ENCODE measurements at regions not wholly inside any gene's neighbourhood (a gene's known extent, or its start where the extent isn't known, plus 50 kb on each side); places are given as distances from the start of the nearest gene placed in this dataset.
A peak's percentile ranks its signal among the peaks of the same experiment; 100 is the strongest.

DNA sequence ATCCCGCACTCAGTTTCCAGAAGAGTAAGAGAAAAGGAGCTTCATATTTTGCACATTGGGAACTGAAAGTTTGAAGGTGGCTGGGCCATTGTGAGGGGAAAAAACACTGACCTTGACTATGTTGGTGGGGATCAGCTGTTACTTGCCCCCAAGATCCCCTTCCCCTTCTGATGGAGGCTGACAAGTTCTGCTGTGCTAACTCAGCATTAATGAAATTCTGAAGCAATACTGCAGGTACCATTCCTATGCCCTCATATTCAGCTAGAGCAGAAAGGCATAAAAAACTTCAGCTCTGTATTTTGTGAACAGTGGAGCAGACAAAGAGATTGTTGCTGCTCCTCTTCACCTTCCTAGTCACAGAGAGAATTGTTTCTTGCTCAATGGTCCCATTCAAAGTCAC is 1013.8 kb upstream of the C9orf72 start:
- TF ChIP-seq POLR2A (IDR thresholded peaks at IDR 0.05; ENCODE audit: low read length) (no peak), GATA1 (IDR thresholded peaks at IDR 0.05; ENCODE audit: low read depth, low read length) (no peak)
- no peak for DNase-seq

DNA sequence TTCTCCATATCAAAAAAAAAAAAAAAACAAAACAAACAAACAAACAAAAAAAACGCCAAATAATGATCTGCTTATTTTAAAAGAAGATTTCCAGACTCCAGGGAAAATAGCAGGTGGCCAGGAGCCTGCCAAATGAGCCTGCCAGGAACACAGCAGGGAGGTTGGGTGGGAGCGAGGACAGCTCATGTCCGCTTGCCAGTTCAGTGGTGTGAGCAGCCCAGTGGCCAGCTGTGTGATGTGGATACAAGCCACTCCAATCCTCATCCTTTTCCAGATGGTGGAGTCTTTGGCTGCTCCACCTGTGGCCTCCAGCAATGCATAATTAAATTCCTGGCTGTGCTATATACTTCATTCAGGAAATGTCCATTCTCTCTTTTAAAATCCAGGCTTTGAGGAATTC is 1025.1 kb upstream of the C9orf72 start:
- no peak for DNase-seq
- TF ChIP-seq GATA1 (IDR thresholded peaks at IDR 0.05; ENCODE audit: low read depth, low read length): no peak
- TF ChIP-seq POLR2A (IDR thresholded peaks at IDR 0.05; ENCODE audit: low read length): no peak

DNA sequence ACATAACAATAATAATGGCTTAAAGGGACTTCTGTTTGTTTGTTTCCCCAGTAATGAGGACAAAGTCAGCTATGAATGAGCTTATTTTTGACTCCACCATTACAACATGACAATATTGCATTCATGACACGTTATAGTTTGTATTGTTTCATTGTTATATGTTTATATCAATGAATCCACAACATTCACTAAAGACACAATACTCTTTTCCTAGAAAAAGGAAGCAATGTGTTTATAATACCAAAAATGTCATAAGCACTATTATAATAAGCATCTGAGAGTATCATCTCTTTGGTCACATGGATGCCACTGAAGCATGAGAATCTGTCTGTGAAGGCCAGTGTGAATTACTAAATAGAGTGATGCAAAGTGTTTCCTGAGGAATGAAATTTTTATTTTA is 1026.9 kb upstream of the C9orf72 start:
- no peak for TF ChIP-seq POLR2A (IDR thresholded peaks at IDR 0.05; ENCODE audit: low read length)
- TF ChIP-seq GATA1 (IDR thresholded peaks at IDR 0.05; ENCODE audit: low read depth, low read length): no peak
- DNase-seq: no peak

DNA sequence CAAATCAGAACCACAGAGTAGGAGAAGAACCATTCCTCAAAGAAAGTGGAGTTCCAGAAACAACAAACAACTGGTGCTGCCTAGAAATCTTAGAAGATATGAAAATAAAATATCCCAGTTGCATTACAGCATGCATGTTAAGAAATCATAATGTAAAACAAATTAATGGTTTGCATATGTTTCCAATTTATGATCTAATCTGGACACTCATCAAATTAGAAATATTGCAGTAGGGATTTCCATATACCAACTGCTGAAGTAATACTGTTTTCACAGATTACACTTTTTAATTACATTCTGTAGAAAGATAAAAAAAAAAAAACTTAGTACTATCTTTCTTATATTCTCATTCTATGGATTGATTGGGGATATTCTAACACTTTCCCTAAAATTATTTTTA is 1034.6 kb upstream of the C9orf72 start:
- TF ChIP-seq GATA1 (IDR thresholded peaks at IDR 0.05; ENCODE audit: low read depth, low read length) (no peak), POLR2A (IDR thresholded peaks at IDR 0.05; ENCODE audit: low read length) (no peak)
- DNase-seq: no peak

- DNase-seq: no peak
- TF ChIP-seq POLR2A (IDR thresholded peaks at IDR 0.05; ENCODE audit: low read length) (no peak), GATA1 (IDR thresholded peaks at IDR 0.05; ENCODE audit: low read depth, low read length) (no peak)
These were observed 1037.1 kb upstream of the C9orf72 start for GRCh38 chr9:28610339-28610738.

DNA sequence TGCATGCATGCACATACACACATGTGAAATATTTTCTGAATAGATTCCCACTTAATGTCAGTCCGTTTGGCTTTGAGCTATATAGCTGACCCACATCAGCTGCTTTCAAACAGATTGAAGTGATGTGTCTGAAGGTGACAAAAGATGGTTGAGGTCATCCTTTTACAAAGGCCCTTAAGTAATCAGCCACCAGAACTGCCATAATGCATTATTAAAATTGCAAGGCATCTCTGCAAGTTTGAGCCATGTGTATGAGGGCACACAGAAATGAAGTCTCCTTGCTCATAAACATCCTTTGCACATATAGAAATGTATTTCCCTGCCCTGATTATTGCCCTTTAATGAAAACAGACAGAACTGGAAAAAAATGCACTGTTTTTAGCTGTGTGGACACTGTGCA is 1043.0 kb upstream of the C9orf72 start:
- TF ChIP-seq GATA1 (IDR thresholded peaks at IDR 0.05; ENCODE audit: low read depth, low read length): no peak
- no peak for TF ChIP-seq POLR2A (IDR thresholded peaks at IDR 0.05; ENCODE audit: low read length)
- DNase-seq: no peak

GRCh38 chr9:28620011-28620410 is 1046.7 kb upstream of the C9orf72 start:
- no peak for DNase-seq
- TF ChIP-seq POLR2A (IDR thresholded peaks at IDR 0.05; ENCODE audit: low read length): no peak

GRCh38 chr9:28620661-28621060 is 1047.4 kb upstream of the C9orf72 start:
- DNase-seq: no peak
- TF ChIP-seq POLR2A (IDR thresholded peaks at IDR 0.05; ENCODE audit: low read length): no peak
- no peak for TF ChIP-seq GATA1 (IDR thresholded peaks at IDR 0.05; ENCODE audit: low read depth, low read length)

DNA sequence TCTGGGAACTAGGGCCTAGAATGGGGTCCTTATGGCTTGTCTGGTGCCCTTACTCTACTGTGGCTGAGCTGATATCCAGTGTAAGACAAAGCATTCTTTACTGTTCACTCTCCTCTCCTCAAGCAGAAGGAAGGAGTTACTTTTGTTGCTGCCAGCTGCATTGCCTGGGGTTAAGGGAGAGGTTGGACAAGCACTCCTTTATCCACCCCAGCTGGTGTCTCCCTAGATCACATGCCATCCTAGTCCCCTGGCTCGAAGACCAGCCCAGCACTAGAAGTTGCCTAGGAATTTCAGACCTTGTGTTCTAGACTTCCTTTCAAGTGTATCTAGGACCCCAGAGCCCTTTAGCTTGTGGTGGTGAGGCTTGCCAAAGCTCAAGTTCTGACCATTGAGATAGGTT is 1051.5 kb upstream of the C9orf72 start:
- DNase-seq: no peak
- TF ChIP-seq GATA1 (IDR thresholded peaks at IDR 0.05; ENCODE audit: low read depth, low read length): no peak

DNA sequence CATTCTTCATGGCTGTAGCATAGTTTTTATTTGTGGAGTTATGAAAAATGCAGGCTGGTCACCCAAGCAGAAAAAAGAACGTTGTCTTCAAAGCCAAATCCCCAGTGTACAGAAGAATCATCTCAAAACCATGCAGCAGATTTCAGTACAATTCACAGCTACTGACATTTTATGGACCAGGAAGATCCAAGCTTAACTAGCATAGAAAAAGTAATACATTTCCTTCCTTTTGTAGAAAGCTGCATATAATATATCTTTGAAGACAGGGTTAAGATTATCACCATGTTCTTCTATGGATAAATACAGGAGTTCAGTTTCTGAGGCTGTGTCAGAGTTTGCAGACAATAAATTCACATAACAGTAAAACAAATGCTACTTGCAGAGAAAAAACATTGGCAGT is 1054.8 kb upstream of the C9orf72 start:
- no peak for TF ChIP-seq POLR2A (IDR thresholded peaks at IDR 0.05; ENCODE audit: low read length)
- TF ChIP-seq GATA1 (IDR thresholded peaks at IDR 0.05; ENCODE audit: low read depth, low read length): no peak
- DNase-seq: no peak

DNA sequence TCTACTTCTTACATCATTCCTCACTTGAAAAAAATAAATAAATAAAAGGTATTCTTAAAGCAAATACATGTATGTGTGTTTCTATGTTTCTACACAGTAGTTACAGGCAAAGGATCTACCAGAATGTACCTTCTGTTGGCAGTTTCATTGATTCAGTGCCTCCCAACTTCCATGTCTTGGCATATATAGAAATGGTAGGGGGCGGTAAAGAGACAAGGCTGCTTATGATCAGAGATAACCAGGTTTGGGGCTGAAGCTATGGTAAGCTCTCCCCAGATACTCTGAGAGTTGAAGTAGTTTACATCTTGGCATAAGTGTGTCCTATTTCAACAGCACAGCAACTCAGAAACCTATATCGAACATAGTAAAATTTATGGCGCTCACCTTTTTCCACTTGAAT is 1075.4 kb upstream of the C9orf72 start:
- TF ChIP-seq GATA1 (IDR thresholded peaks at IDR 0.05; ENCODE audit: low read depth, low read length): no peak
- TF ChIP-seq POLR2A (IDR thresholded peaks at IDR 0.05; ENCODE audit: low read length): no peak
- DNase-seq: peak; percentile 3 to 4

DNA sequence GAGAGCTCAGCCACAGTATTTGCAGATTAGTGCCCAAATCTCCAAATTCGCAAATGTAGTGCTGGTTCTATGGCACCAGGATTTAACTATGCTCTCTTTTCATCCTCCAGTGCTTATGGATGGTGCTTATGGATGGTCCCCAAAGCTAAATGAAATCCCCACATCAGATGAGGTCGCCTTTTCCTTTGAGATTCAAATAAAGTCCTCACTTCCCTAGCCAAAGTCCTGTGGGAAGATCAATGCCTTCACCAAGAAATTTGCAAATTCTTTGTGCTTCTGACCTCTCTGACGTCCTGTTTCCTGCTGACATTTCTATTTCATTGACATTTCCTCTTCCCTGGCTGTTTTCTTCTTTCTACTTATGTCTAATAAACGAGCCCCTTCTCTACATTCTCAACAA is 1077.0 kb upstream of the C9orf72 start:
- DNase-seq: no peak
- TF ChIP-seq GATA1 (IDR thresholded peaks at IDR 0.05; ENCODE audit: low read depth, low read length) (no peak), POLR2A (IDR thresholded peaks at IDR 0.05; ENCODE audit: low read length) (no peak)

DNA sequence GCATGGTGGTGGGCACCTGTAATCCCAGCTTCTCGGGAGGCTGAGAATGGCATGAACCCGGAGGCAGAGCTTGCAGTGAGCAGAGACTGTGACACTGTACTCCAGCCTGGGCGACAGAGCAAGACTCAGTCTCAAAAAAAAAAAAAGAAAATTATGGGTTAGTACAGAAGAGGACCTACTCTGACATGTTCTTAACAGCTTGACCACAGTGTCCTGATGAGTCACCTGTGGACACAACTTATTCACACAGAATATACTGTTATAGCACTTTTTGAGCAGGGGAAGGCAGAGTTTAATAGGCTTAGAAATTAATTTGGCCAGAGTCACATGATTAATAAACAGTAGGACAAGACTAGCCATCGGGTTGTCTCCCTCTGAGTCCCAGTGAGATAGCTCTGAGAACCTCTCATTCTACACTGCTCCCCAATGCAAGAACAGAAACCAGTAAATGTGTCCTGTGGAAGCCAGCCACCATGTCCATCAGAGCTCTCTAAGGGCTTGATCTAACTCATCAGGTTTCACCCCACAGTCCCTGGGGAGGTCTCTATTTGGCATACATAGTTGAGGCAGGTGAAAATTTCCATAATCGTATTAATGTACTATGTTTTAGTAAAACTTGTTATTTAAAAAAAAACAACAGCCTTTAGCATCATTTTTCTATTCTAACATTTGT is 1077.9 kb upstream of the C9orf72 start:
- no peak for TF ChIP-seq POLR2A (IDR thresholded peaks at IDR 0.05; ENCODE audit: low read length)
- TF ChIP-seq GATA1 (IDR thresholded peaks at IDR 0.05; ENCODE audit: low read depth, low read length): no peak
- DNase-seq: no peak

DNA sequence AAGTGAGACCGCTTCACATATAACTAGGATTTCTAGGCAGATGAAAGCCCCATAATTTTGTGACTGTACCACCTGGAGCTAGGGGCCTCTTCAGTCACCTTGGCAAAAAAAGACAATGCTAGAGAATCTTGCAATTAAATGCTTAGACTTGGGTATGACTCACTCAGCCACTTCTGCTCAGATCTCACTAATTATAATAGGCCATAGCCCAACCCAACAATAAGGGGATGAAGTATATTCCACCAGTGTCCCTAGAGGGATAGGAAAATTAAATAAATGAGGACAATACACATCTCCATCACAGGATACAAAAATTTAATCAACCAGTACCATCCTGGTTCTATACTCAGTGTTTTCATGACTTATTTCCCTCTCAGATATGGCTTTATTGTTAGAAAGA is 1079.9 kb upstream of the C9orf72 start:
- DNase-seq: no peak

GRCh38 chr9:28656727-28657126 is 1083.4 kb upstream of the C9orf72 start:
- DNase-seq: no peak
- TF ChIP-seq POLR2A (IDR thresholded peaks at IDR 0.05; ENCODE audit: low read length): no peak
- no peak for TF ChIP-seq GATA1 (IDR thresholded peaks at IDR 0.05; ENCODE audit: low read depth, low read length)

More for the DNA sequence above, 1079.9 kb upstream of the C9orf72 start:
- no peak for TF ChIP-seq POLR2A (IDR thresholded peaks at IDR 0.05; ENCODE audit: low read length)
- TF ChIP-seq GATA1 (IDR thresholded peaks at IDR 0.05; ENCODE audit: low read depth, low read length): no peak

GRCh38 chr9:28661853-28662252 is 1088.6 kb upstream of the C9orf72 start:
- TF ChIP-seq POLR2A (IDR thresholded peaks at IDR 0.05; ENCODE audit: low read length): no peak
- no peak for TF ChIP-seq GATA1 (IDR thresholded peaks at IDR 0.05; ENCODE audit: low read depth, low read length)

More at GRCh38 chr9:28661853-28662252, 1088.6 kb upstream of the C9orf72 start:
- DNase-seq: no peak

All from erythroblast (primary cell).